Fibroblast of pulmonary artery (primary cell): ENCODE measurements at regions not wholly inside any gene's neighbourhood (a gene's known extent, or its start where the extent isn't known, plus 50 kb on each side); places are given as distances from the start of the nearest gene placed in this dataset.

Source experiments
- DNase-seq: peaks from one replicate; pipeline ENCODE4 v3.0.0-alpha.2; 2010; ENCODE audit warnings: low read depth
- H3K4me3 ChIP-seq: replicated peaks from 2 replicates; pipeline ENCODE4 v1.5.1; 2011; ENCODE audit warnings: low read depth, mild to moderate bottlenecking, control low read depth, low read length, moderate library complexity
- TF ChIP-seq, protein P1 (sequence below): IDR thresholded peaks from 2 replicates; pipeline ENCODE4 v1.5.1; 2011; ENCODE audit warnings: mild to moderate bottlenecking, control low read depth, low read length, inconsistent platforms; ENCODE audit errors: missing control alignments

GRCh38 chr1:38418195-38419030 is 371.8 kb upstream of the POU3F1 start:
- TF ChIP-seq, protein P1, sequence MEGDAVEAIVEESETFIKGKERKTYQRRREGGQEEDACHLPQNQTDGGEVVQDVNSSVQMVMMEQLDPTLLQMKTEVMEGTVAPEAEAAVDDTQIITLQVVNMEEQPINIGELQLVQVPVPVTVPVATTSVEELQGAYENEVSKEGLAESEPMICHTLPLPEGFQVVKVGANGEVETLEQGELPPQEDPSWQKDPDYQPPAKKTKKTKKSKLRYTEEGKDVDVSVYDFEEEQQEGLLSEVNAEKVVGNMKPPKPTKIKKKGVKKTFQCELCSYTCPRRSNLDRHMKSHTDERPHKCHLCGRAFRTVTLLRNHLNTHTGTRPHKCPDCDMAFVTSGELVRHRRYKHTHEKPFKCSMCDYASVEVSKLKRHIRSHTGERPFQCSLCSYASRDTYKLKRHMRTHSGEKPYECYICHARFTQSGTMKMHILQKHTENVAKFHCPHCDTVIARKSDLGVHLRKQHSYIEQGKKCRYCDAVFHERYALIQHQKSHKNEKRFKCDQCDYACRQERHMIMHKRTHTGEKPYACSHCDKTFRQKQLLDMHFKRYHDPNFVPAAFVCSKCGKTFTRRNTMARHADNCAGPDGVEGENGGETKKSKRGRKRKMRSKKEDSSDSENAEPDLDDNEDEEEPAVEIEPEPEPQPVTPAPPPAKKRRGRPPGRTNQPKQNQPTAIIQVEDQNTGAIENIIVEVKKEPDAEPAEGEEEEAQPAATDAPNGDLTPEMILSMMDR, result no peak
- H3K4me3 ChIP-seq, result no peak overlapping the region
- DNase-seq, result no peak

DNA sequence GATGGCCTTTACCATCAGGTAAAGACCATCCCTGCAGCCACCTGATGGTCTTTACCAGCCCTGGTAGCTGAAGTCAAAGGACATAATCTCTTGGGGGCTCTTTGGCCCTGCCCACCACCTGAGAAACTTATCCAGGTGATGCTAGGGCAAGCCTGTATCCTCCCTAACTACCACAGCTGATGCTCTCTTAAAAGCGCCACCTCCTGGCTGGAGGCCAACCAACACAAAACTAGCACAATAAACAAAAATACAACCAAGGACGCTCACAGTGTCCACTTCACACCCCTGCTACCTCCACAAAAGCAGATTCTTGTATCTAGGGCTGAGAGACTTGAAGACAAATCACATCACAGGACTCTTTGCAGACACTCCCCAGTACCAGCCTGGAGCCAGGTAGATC is 357.1 kb upstream of the POU3F1 start:
- no peak overlapping the region for H3K4me3 ChIP-seq
- DNase-seq, result no peak
- TF ChIP-seq, protein P1, result no peak

DNA sequence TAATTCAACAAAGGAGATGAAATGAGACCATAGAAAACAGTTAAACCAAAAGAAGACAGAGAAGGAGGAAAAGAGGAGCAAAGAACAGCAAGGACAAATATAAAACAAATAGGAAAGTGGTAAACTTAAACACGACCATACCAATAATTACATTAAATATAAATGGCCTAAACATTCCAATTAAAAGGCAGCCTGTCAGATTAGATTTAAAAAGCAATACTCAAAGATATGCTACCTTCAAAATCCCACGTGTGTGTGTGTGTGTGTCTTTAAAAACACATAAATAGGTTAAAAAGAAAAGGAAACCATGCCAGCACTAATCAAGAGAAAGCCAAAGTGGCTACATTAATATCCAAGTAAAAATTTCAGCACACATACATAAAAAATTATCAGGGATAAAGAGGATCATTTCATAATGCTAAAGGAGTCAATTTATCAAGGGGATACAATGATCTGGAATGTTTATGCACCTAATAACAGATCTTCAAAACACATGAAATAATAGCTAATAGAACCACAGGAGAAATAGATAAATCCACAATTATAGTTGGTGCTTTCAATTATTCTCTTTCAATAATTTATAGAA is 355.7 kb upstream of the POU3F1 start:
- DNase-seq, result no peak
- TF ChIP-seq, protein P1, result no peak
- H3K4me3 ChIP-seq, result no peak overlapping the region

- no peak for DNase-seq
- no peak overlapping the region for H3K4me3 ChIP-seq
- TF ChIP-seq, protein P1, result no peak
These were observed 350.0 kb upstream of the POU3F1 start for GRCh38 chr1:38396606-38397005.

DNA sequence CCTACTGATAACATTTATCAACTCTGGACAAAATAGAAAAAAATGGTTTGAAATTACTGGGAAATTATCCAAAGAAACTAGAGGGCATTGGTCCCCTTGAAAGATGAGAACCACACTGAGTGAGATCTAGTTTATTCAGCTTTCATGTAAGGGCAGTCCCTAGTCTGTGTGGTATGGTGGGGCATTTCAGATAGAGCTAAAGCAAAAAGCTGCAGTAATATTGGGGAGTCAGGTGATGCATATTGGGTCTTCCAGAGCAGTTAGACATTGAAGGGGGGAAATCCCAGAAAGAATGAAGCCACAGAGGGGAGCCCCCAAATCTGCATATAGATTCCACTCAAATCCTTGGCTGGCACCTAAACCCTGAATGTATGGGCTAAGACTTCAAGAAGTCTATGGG is 347.7 kb upstream of the POU3F1 start:
- H3K4me3 ChIP-seq, result no peak overlapping the region
- TF ChIP-seq, protein P1, result no peak
- no peak for DNase-seq

GRCh38 chr1:38392861-38393260 is 346.3 kb upstream of the POU3F1 start:
- no peak overlapping the region for H3K4me3 ChIP-seq
- no peak for DNase-seq
- TF ChIP-seq, protein P1, result no peak
